Esophagus squamous epithelium (tissue), 5 donors: ENCODE measurements at regions not wholly inside any gene's neighbourhood (a gene's known extent, or its start where the extent isn't known, plus 50 kb on each side); places are given as distances from the start of the nearest gene placed in this dataset.
A peak's percentile ranks its signal among the peaks of the same experiment; 100 is the strongest.

Source experiments
- DNase-seq: peaks from one replicate; lab custom pipeline; 2025; lab: John Stamatoyannopoulos, UW
- H3K27ac ChIP-seq, 4 donors: fragments of 200-600 bp; sonication (generic); one replicate each; pipeline ENCODE4 v1.5.1; 2016 to 2019; ENCODE audit warnings: mild to moderate bottlenecking in 1 of 4
- H3K27me3 ChIP-seq, 4 donors: fragments of 200-600 bp; sonication (generic); 1 replicate in 3 of 4; 2 replicates in 1 of 4; pipeline versions ENCODE4 v1.5.1 to v1.6.0; 2017 to 2021; ENCODE audit warnings: antibody characterized with exemption in 1 of 4
- H3K36me3 ChIP-seq, 3 donors: fragments of 200-600 bp; sonication (generic); one replicate each; pipeline ENCODE4 v1.5.1; 2016 to 2019
- H3K4me1 ChIP-seq, 3 donors: fragments of 200-600 bp; sonication (generic); one replicate each; pipeline ENCODE4 v1.5.1; 2017 to 2019
- H3K4me3 ChIP-seq, 4 donors: fragments of 200-600 bp; sonication (generic); 1 replicate in 3 of 4; 2 replicates in 1 of 4; pipeline ENCODE4 v1.5.1; 2016 to 2019; ENCODE audit warnings: mild to moderate bottlenecking in 2 of 4, moderate library complexity in 1 of 4
- H3K9me3 ChIP-seq, 3 donors: fragments of 200-600 bp; sonication (generic); one replicate each; pipeline ENCODE4 v1.5.1; 2016 to 2019
- CTCF ChIP-seq, 6 experiments: fragments of 450-650 bp in 4 of 6; fragments of 200-600 bp in 2 of 6; sonication (generic) in 2 of 6; IDR thresholded peaks; one replicate each; pipeline ENCODE4 v1.5.1; 2016 to 2019; ENCODE audit warnings: antibody characterized with exemption in 6 of 6, mild to moderate bottlenecking in 4 of 6, moderate library complexity in 4 of 6
- POLR2A ChIP-seq, 4 donors: fragments of 450-650 bp; IDR thresholded peaks; one replicate each; pipeline ENCODE4 v1.6.1; 2017; ENCODE audit warnings: antibody characterized with exemption in 4 of 4, mild to moderate bottlenecking in 4 of 4, moderate library complexity in 3 of 4
- WGBS, 2 donors: methylation state at CpG; one replicate each; pipeline ENCODE4 v1.1.5; 2018; 5-methylcytosine and 5-hydroxymethylcytosine counted together
- intact Hi-C: fragments of 100-400 bp; cut with DNase I; formaldehyde crosslinking; loops from one replicate; pipeline ENCODE4 v1.15.0; 2022
- donor health status: DM: yes; HTN: yes; CAD: no.

GRCh38 chr13:74067818-74068217 is 66.4 kb downstream of the KLF12 start:
- intact Hi-C loops = no loop called here
- Histone ChIP-seq H3K27me3 (no peaks in the 10 kb centered on the region), H3K36me3 (no peaks in the 10 kb centered on the region), H3K4me1 (peaks cover 0 to 19% (median 0%) of the 10 kb centered on the region in 3 donors), H3K9me3 (no peaks in the 10 kb centered on the region), H3K4me3 (no peak overlapping the region), H3K27ac (no peak overlapping the region)
- DNase-seq = no peak
- WGBS, 2 donors = 65 to 76% methylated on average over 2 of the region's 2 CpGs
- TF ChIP-seq POLR2A (IDR thresholded peaks at IDR 0.05) (no peak), CTCF (IDR thresholded peaks at IDR 0.05) (no peak)

- intact Hi-C loops = no loop called here
- no peak for DNase-seq
- Histone ChIP-seq H3K36me3 (no peaks in the 10 kb centered on the region), H3K27me3 (no peaks in the 10 kb centered on the region), H3K27ac (no peak overlapping the region), H3K4me3 (no peak overlapping the region), H3K9me3 (no peaks in the 10 kb centered on the region), H3K4me1 (peaks cover 0 to 28% (median 5%) of the 10 kb centered on the region in 3 donors)
- TF ChIP-seq POLR2A (IDR thresholded peaks at IDR 0.05) (no peak), CTCF (IDR thresholded peaks at IDR 0.05) (no peak)
Observed at GRCh38 chr13:74066937-74067336, 67.3 kb downstream of the KLF12 start.

GRCh38 chr13:74064805-74065312 is 69.3 kb downstream of the KLF12 start:
- Histone ChIP-seq H3K27me3 (no peaks in the 10 kb centered on the region), H3K9me3 (no peaks in the 10 kb centered on the region), H3K4me3 (no peak overlapping the region), H3K27ac (no peak overlapping the region), H3K36me3 (no peaks in the 10 kb centered on the region), H3K4me1 (peaks cover 0 to 35% (median 7%) of the 10 kb centered on the region in 3 donors)
- no peak for DNase-seq
- TF ChIP-seq CTCF (IDR thresholded peaks at IDR 0.05) (no peak), POLR2A (IDR thresholded peaks at IDR 0.05) (no peak)
- intact Hi-C loops = no loop called here
- WGBS, 2 donors = 30 to 39% methylated on average over 1 of the region's 1 CpG

GRCh38 chr13:74063533-74064100 is 70.6 kb downstream of the KLF12 start:
- no peak for TF ChIP-seq POLR2A (IDR thresholded peaks at IDR 0.05)
- TF ChIP-seq CTCF (IDR thresholded peaks at IDR 0.05) = no peak
- Histone ChIP-seq H3K4me1 (peaks cover 0 to 35% (median 7%) of the 10 kb centered on the region in 3 donors), H3K27ac (peak overlapping the region; percentile 16 to 74 (median 44)), H3K36me3 (no peaks in the 10 kb centered on the region), H3K4me3 (no peak overlapping the region), H3K9me3 (no peaks in the 10 kb centered on the region), H3K27me3 (no peaks in the 10 kb centered on the region)
- no peak for DNase-seq
- intact Hi-C loops = no loop called here

- WGBS, 2 donors = 55 to 63% methylated on average over 6 of the region's 6 CpGs
- DNase-seq = no peak
- no peaks in the 10 kb centered on the region for H3K36me3 ChIP-seq
- TF ChIP-seq CTCF (IDR thresholded peaks at IDR 0.05) = no peak
- no peak for TF ChIP-seq POLR2A (IDR thresholded peaks at IDR 0.05)
- intact Hi-C loops = no loop called here
- H3K4me3 ChIP-seq = peak overlapping the region in 1 of 4 donors; percentile 48
- peak overlapping the region; percentile 16 to 74 (median 44) for H3K27ac ChIP-seq
- H3K9me3 ChIP-seq = no peaks in the 10 kb centered on the region
- H3K4me1 ChIP-seq = peaks cover 0 to 35% (median 7%) of the 10 kb centered on the region in 3 donors
- no peaks in the 10 kb centered on the region for H3K27me3 ChIP-seq
Observed at GRCh38 chr13:74062933-74063332, 71.3 kb downstream of the KLF12 start.
